ENCODE measurements at regions not wholly inside any gene's neighbourhood (a gene's known extent, or its start where the extent isn't known, plus 50 kb on each side); places are given as distances from the start of the nearest gene placed in this dataset.

GRCh38 chr6:4658486-4658885 is 117.7 kb upstream of the CDYL start:
- TF ChIP-seq POLR2AphosphoS5 (IDR thresholded peaks at IDR 0.05) (no peak), TAF1 (IDR thresholded peaks at IDR 0.05; ENCODE audit: low read depth) (no peak), MXI1 (conservative IDR thresholded peaks at IDR 0.05; ENCODE audit: poor library complexity, severe bottlenecking) (no peak), EP300 (conservative IDR thresholded peaks at IDR 0.05; ENCODE audit: poor library complexity, severe bottlenecking) (no peak), EZH2 (IDR thresholded peaks at IDR 0.05; ENCODE audit: borderline replicate concordance, insufficient read depth, low read length, poor library complexity, severe bottlenecking) (no peak), REST (IDR thresholded peaks at IDR 0.05; ENCODE audit: borderline replicate concordance) (no peak), CTCF (IDR thresholded peaks at IDR 0.05; ENCODE audit: poor library complexity, severe bottlenecking) (no peak), SMC3 (conservative IDR thresholded peaks at IDR 0.05; ENCODE audit: poor library complexity) (no peak), RAD21 (conservative IDR thresholded peaks at IDR 0.05) (no peak)
- H3K4me2 ChIP-seq (ENCODE audit: low read length): no peak overlapping the region
- H3K9me2 ChIP-seq (ENCODE audit: insufficient read depth, low read length): no peaks in the 10 kb centered on the region

GRCh38 chr6:4656106-4656505 is 120.1 kb upstream of the CDYL start:
- H3K36me3 ChIP-seq (ENCODE audit: insufficient read depth, low read length): no peaks in the 10 kb centered on the region
- H3K9me3 ChIP-seq (ENCODE audit: low read length): peaks cover 3% of the 10 kb centered on the region
- H3K27ac ChIP-seq (ENCODE audit: low read length): no peak overlapping the region
- no peaks in the 10 kb centered on the region for H3K79me2 ChIP-seq (replicated peaks; ENCODE audit: insufficient read depth, low read length)
- no peaks in the 10 kb centered on the region for H4K20me1 ChIP-seq (ENCODE audit: insufficient read depth)
- no peaks in the 10 kb centered on the region for H3K9me2 ChIP-seq (ENCODE audit: insufficient read depth, low read length)
- H3K9ac ChIP-seq (ENCODE audit: low read length): no peak overlapping the region
- H3F3A ChIP-seq (ENCODE audit: insufficient read depth, low read length, poor library complexity, severe bottlenecking): no peaks in the 10 kb centered on the region
- H2AFZ ChIP-seq (ENCODE audit: low read depth, low read length): no peak overlapping the region
- H3K4me3 ChIP-seq (ENCODE audit: low read length): no peak overlapping the region
- TF ChIP-seq CTCF (IDR thresholded peaks at IDR 0.05; ENCODE audit: poor library complexity, severe bottlenecking) (no peak), SMC3 (conservative IDR thresholded peaks at IDR 0.05; ENCODE audit: poor library complexity) (no peak), REST (IDR thresholded peaks at IDR 0.05; ENCODE audit: borderline replicate concordance) (no peak), POLR2AphosphoS5 (IDR thresholded peaks at IDR 0.05) (no peak), MXI1 (conservative IDR thresholded peaks at IDR 0.05; ENCODE audit: poor library complexity, severe bottlenecking) (no peak), TAF1 (IDR thresholded peaks at IDR 0.05; ENCODE audit: low read depth) (no peak), EZH2 (IDR thresholded peaks at IDR 0.05; ENCODE audit: borderline replicate concordance, insufficient read depth, low read length, poor library complexity, severe bottlenecking) (no peak), RAD21 (conservative IDR thresholded peaks at IDR 0.05) (no peak), EP300 (conservative IDR thresholded peaks at IDR 0.05; ENCODE audit: poor library complexity, severe bottlenecking) (no peak)
- no peaks in the 10 kb centered on the region for H3K27me3 ChIP-seq (ENCODE audit: insufficient read depth, low read depth, low read length)
- no peak overlapping the region for H3K4me2 ChIP-seq (ENCODE audit: low read length)

More at GRCh38 chr6:4658486-4658885, 117.7 kb upstream of the CDYL start:
- H3K9me3 ChIP-seq (ENCODE audit: low read length): no peaks in the 10 kb centered on the region
- no peak overlapping the region for H2AFZ ChIP-seq (ENCODE audit: low read depth, low read length)
- no peaks in the 10 kb centered on the region for H3F3A ChIP-seq (ENCODE audit: insufficient read depth, low read length, poor library complexity, severe bottlenecking)
- H3K27ac ChIP-seq (ENCODE audit: low read length): no peak overlapping the region
- H3K27me3 ChIP-seq (ENCODE audit: insufficient read depth, low read depth, low read length): no peaks in the 10 kb centered on the region
- no peaks in the 10 kb centered on the region for H3K79me2 ChIP-seq (replicated peaks; ENCODE audit: insufficient read depth, low read length)
- H4K20me1 ChIP-seq (ENCODE audit: insufficient read depth): no peaks in the 10 kb centered on the region
- no peak overlapping the region for H3K4me3 ChIP-seq (ENCODE audit: low read length)
- no peaks in the 10 kb centered on the region for H3K36me3 ChIP-seq (ENCODE audit: insufficient read depth, low read length)
- no peak overlapping the region for H3K9ac ChIP-seq (ENCODE audit: low read length)
